ENCODE measurements at regions not wholly inside any gene's neighbourhood (a gene's known extent, or its start where the extent isn't known, plus 50 kb on each side); places are given as distances from the start of the nearest gene placed in this dataset.

DNA sequence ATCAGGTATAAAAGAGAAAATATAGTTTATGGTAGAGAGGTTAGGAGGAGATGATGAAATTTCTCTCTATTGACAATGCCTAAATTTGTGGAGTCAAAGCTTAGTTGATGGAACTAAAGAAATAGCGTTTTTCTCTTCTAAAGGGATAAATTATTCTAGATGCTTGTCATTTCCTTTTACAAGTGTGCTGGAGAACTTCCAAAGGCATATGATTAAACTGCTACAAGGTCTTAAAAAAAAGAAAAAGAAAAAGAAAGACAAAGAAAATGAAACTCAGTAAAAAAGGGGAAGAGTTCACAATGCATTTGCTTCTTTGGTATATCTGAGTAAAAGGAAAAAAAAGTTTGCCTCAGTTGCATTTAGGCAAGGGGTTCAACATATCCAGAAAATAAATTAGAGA is 499.8 kb upstream of the PTCHD4 start:
- no peak overlapping the region for H3K27ac ChIP-seq (ENCODE audit: low read depth in 1 of 2, low read length in 2 of 2)
- H3K9me3 ChIP-seq (ENCODE audit: control insufficient read depth in 4 of 4, low read length in 3 of 4), result no peaks in the 10 kb centered on the region
- no peaks in the 10 kb centered on the region for H3K4me1 ChIP-seq (ENCODE audit: control insufficient read depth in 4 of 4, insufficient read depth in 4 of 4, low read length in 3 of 4)
- DNase-seq (ENCODE audit: low spot score), result no peak
- no peak overlapping the region for H3K9ac ChIP-seq (ENCODE audit: low read depth in 1 of 2, low read length in 2 of 2)
- WGBS, result 41% methylated on average over 1 of the region's 1 CpG
- H3K36me3 ChIP-seq (ENCODE audit: control insufficient read depth in 4 of 4, insufficient read depth in 3 of 4, low read depth in 1 of 4, low read length in 3 of 4), result no peaks in the 10 kb centered on the region
- no peaks in the 10 kb centered on the region for H3K27me3 ChIP-seq (ENCODE audit: control insufficient read depth in 4 of 4, insufficient read depth in 4 of 4, low read length in 3 of 4)
- TF ChIP-seq REST (IDR thresholded peaks at IDR 0.05), result no peak
- TF ChIP-seq, protein P1, sequence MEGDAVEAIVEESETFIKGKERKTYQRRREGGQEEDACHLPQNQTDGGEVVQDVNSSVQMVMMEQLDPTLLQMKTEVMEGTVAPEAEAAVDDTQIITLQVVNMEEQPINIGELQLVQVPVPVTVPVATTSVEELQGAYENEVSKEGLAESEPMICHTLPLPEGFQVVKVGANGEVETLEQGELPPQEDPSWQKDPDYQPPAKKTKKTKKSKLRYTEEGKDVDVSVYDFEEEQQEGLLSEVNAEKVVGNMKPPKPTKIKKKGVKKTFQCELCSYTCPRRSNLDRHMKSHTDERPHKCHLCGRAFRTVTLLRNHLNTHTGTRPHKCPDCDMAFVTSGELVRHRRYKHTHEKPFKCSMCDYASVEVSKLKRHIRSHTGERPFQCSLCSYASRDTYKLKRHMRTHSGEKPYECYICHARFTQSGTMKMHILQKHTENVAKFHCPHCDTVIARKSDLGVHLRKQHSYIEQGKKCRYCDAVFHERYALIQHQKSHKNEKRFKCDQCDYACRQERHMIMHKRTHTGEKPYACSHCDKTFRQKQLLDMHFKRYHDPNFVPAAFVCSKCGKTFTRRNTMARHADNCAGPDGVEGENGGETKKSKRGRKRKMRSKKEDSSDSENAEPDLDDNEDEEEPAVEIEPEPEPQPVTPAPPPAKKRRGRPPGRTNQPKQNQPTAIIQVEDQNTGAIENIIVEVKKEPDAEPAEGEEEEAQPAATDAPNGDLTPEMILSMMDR (IDR thresholded peaks at IDR 0.05; ENCODE audit: low read depth, low read length, missing input control), result no peak
- TF ChIP-seq YY1 (IDR thresholded peaks at IDR 0.05), result no peak
- TF ChIP-seq, protein P2, sequence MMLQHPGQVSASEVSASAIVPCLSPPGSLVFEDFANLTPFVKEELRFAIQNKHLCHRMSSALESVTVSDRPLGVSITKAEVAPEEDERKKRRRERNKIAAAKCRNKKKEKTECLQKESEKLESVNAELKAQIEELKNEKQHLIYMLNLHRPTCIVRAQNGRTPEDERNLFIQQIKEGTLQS (IDR thresholded peaks at IDR 0.05), result no peak
- no peak for TF ChIP-seq SP1 (IDR thresholded peaks at IDR 0.05)
- no peak for TF ChIP-seq JUND (IDR thresholded peaks at IDR 0.05)
- TF ChIP-seq HNF4G (IDR thresholded peaks at IDR 0.05), result no peak
- TF ChIP-seq FOXA1 (IDR thresholded peaks at IDR 0.05), result no peak
- TF ChIP-seq RAD21 (IDR thresholded peaks at IDR 0.05), result no peak
- no peak for TF ChIP-seq HNF4A (conservative IDR thresholded peaks at IDR 0.05)
- no peak for TF ChIP-seq FOXA2 (IDR thresholded peaks at IDR 0.05)
- no peak for TF ChIP-seq RXRA (IDR thresholded peaks at IDR 0.05)
- no peak for TF ChIP-seq GABPA (IDR thresholded peaks at IDR 0.05 in 1 of 2, conservative IDR thresholded peaks at IDR 0.05 in 1 of 2)
- H3K4me3 ChIP-seq (ENCODE audit: low read depth in 1 of 3, low read length in 3 of 3), result no peak overlapping the region

DNA sequence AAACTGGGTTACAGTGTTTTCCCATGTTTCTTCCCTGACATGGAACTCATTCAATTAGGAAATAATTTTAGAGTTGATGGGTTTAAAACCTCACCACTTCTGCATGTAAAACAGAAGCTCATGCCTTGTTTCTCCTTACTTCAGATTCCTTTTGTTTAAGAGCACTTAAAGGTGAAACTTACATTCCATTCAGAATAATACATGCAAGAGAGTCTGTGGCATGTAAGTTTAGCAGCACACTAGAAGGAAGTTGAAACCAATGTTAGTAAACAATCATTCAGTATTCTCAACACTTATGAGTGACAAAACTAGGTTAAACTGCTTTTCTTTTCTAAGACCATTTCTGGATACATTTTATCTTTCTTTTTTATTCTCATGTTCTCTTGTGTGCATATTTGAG is 495.6 kb upstream of the PTCHD4 start:
- no peaks in the 10 kb centered on the region for H3K27me3 ChIP-seq (ENCODE audit: control insufficient read depth in 4 of 4, insufficient read depth in 4 of 4, low read length in 3 of 4)
- H3K4me1 ChIP-seq (ENCODE audit: control insufficient read depth in 4 of 4, insufficient read depth in 4 of 4, low read length in 3 of 4), result no peaks in the 10 kb centered on the region
- no peaks in the 10 kb centered on the region for H3K36me3 ChIP-seq (ENCODE audit: control insufficient read depth in 4 of 4, insufficient read depth in 3 of 4, low read depth in 1 of 4, low read length in 3 of 4)
- no peak overlapping the region for H3K9ac ChIP-seq (ENCODE audit: low read depth in 1 of 2, low read length in 2 of 2)
- no peak overlapping the region for H3K4me3 ChIP-seq (ENCODE audit: low read depth in 1 of 3, low read length in 3 of 3)
- no peaks in the 10 kb centered on the region for H3K9me3 ChIP-seq (ENCODE audit: control insufficient read depth in 4 of 4, low read length in 3 of 4)
- no peak for DNase-seq (ENCODE audit: low spot score)
- TF ChIP-seq TAF1 (conservative IDR thresholded peaks at IDR 0.05) (no peak), NR2F2 (IDR thresholded peaks at IDR 0.05) (no peak), SP1 (IDR thresholded peaks at IDR 0.05) (no peak), REST (IDR thresholded peaks at IDR 0.05) (no peak), YY1 (IDR thresholded peaks at IDR 0.05) (no peak), ZBTB33 (IDR thresholded peaks at IDR 0.05) (no peak), RAD21 (IDR thresholded peaks at IDR 0.05) (no peak)
- TF ChIP-seq, protein P2 (IDR thresholded peaks at IDR 0.05), result no peak
- TF ChIP-seq, protein P1 (IDR thresholded peaks at IDR 0.05; ENCODE audit: low read depth, low read length, missing input control), result no peak
- no peak overlapping the region for H3K27ac ChIP-seq (ENCODE audit: low read depth in 1 of 2, low read length in 2 of 2)

Measured in liver (tissue), 8 donors.